Neuronal stem cell (in vitro differentiated cells): ENCODE measurements at regions not wholly inside any gene's neighbourhood (a gene's known extent, or its start where the extent isn't known, plus 50 kb on each side); places are given as distances from the start of the nearest gene placed in this dataset.
"Not testable (repeated sequence)": the region's sequence is repeated elsewhere in the genome, so short reads cannot be mapped to it uniquely, and the experiment has no call there.

Experiments
- DNase-seq: peaks from one replicate; pipeline ENCODE4 v3.0.0-alpha.2; 2013; ENCODE audit warnings: low spot score
- H2AFZ ChIP-seq: one replicate; pipeline ENCODE4 v1.6.1; 2013; ENCODE audit warnings: mild to moderate bottlenecking, low read length, inconsistent platforms
- H2AK5ac ChIP-seq: 2 replicates; pipeline ENCODE4 v1.6.1; 2013; ENCODE audit warnings: low read depth, mild to moderate bottlenecking, inconsistent platforms, low read length, moderate library complexity, mixed read lengths
- H2BK120ac ChIP-seq: 2 replicates; pipeline ENCODE4 v1.6.1; 2013; ENCODE audit warnings: low read depth, mild to moderate bottlenecking, inconsistent platforms, low read length, moderate library complexity, mixed read lengths
- H2BK12ac ChIP-seq: one replicate; pipeline ENCODE4 v1.6.1; 2013; ENCODE audit warnings: low read length, inconsistent platforms
- H2BK15ac ChIP-seq: 2 replicates; pipeline ENCODE4 v1.6.1; 2013; ENCODE audit warnings: mild to moderate bottlenecking, low read length, inconsistent platforms, mixed read lengths
- H2BK5ac ChIP-seq: one replicate; pipeline ENCODE4 v1.6.1; 2013; ENCODE audit warnings: inconsistent platforms, mild to moderate bottlenecking, low read length, moderate library complexity
- H3K14ac ChIP-seq: one replicate; pipeline ENCODE4 v1.6.1; 2013; ENCODE audit warnings: low read length, inconsistent platforms
- H3K18ac ChIP-seq: 2 replicates; pipeline ENCODE4 v1.6.1; 2013; ENCODE audit warnings: low read length, inconsistent platforms
- H3K23ac ChIP-seq: 2 replicates; pipeline ENCODE4 v1.6.1; 2013; ENCODE audit warnings: low read depth, mild to moderate bottlenecking, mixed read lengths, low read length, inconsistent platforms; ENCODE audit not compliant: poor library complexity
- H3K27ac ChIP-seq: replicated peaks from 3 replicates; pipeline ENCODE4 v1.5.1; 2013; ENCODE audit warnings: low read length, inconsistent platforms
- H3K27me3 ChIP-seq, 3 experiments: 2 replicates each; pipeline ENCODE4 v1.6.1; 2013; ENCODE audit warnings: low read length in 3 of 3, mild to moderate bottlenecking in 2 of 3, inconsistent platforms in 1 of 3, low read depth in 1 of 3, mixed read lengths in 1 of 3, moderate library complexity in 1 of 3; ENCODE audit not compliant: control insufficient read depth in 3 of 3, insufficient read depth in 3 of 3
- H3K36me3 ChIP-seq, 2 donors: replicated peaks in 1 of 2; 2 replicates each; pipeline ENCODE4 v1.6.1; 2013; ENCODE audit warnings: low read length in 2 of 2; ENCODE audit not compliant: control insufficient read depth in 2 of 2, insufficient read depth in 2 of 2
- H3K4ac ChIP-seq: 2 replicates; pipeline ENCODE4 v1.6.1; 2013; ENCODE audit warnings: inconsistent platforms, mild to moderate bottlenecking, low read length, moderate library complexity
- H3K4me1 ChIP-seq, 2 donors: 1 replicate in 1 of 2; 2 replicates in 1 of 2; pipeline ENCODE4 v1.6.1; 2013; ENCODE audit warnings: low read length in 2 of 2, low read depth in 1 of 2; ENCODE audit not compliant: control insufficient read depth in 2 of 2, insufficient read depth in 1 of 2
- H3K4me2 ChIP-seq: one replicate; pipeline ENCODE4 v1.6.1; 2013; ENCODE audit warnings: mild to moderate bottlenecking, low read length, inconsistent platforms; ENCODE audit not compliant: insufficient read depth, poor library complexity, severe bottlenecking
- H3K4me3 ChIP-seq, 2 donors: 2 replicates each; pipeline ENCODE4 v1.5.1; 2013; ENCODE audit warnings: low read length in 2 of 2, mild to moderate bottlenecking in 2 of 2, inconsistent platforms in 1 of 2, moderate library complexity in 1 of 2
- H3K79me1 ChIP-seq: one replicate; pipeline ENCODE4 v1.6.1; 2013; ENCODE audit warnings: low read depth, mild to moderate bottlenecking, inconsistent platforms, low read length, moderate library complexity
- H3K9ac ChIP-seq: one replicate; pipeline ENCODE4 v1.6.1; 2013; ENCODE audit warnings: mild to moderate bottlenecking, low read depth, low read length, inconsistent platforms; ENCODE audit not compliant: poor library complexity
- H3K9me3 ChIP-seq, 2 donors: replicated peaks in 1 of 2; 2 replicates each; pipeline versions ENCODE3 to v1.6.1; 2013; ENCODE audit warnings: low read length in 2 of 2, mild to moderate bottlenecking in 2 of 2, inconsistent platforms in 1 of 2, low read depth in 1 of 2, mixed read lengths in 1 of 2, moderate library complexity in 1 of 2; ENCODE audit not compliant: control insufficient read depth in 2 of 2, insufficient read depth in 1 of 2
- H4K8ac ChIP-seq: one replicate; pipeline ENCODE4 v1.6.1; 2013; ENCODE audit warnings: low read depth, mild to moderate bottlenecking, inconsistent platforms, low read length, moderate library complexity
- H4K91ac ChIP-seq: one replicate; pipeline ENCODE4 v1.6.1; 2013; ENCODE audit warnings: low read length, low read depth, mild to moderate bottlenecking, inconsistent platforms; ENCODE audit not compliant: poor library complexity
- WGBS, 2 donors: extraction: QIAGEN DNeasy Blood & Tissue Kit; methylation state at CpG; one replicate each; pipeline ENCODE4 v1.1.7; 2013; ENCODE audit warnings: missing lambda C conversion rate in 2 of 2, mixed read lengths in 1 of 2; ENCODE audit not compliant: insufficient read length in 2 of 2, insufficient replicate concordance in 1 of 2; ENCODE audit errors: extremely low coverage in 2 of 2; 5-methylcytosine and 5-hydroxymethylcytosine counted together

DNA sequence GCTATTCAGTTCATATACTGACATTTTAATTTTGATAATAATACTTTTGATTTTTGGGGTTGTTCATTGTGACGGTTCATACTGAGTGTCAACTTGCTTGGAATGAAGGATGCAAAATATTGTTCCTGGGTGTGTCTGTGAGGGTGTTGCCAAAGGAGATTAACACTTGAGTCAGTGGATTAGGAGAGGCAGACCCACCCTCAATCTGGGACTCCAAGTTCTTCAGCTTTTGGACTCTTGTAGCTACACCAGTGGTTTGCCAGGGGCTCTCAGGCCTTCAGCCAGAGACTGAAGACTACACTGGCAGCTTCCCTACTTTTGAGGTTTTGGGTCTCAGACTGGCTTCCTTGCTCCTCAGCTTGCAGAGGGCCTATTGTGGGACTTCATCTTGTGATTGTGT, 242.2 kb downstream of the SATB1 start:
- H2BK120ac ChIP-seq, H3K36me3 ChIP-seq, H3K18ac ChIP-seq, H3K9ac ChIP-seq, H3K23ac ChIP-seq, H3K79me1 ChIP-seq, H3K9me3 ChIP-seq, H3K27me3 ChIP-seq, H2BK5ac ChIP-seq, H3K4me3 ChIP-seq, H2AFZ ChIP-seq, H3K27ac ChIP-seq, H3K4ac ChIP-seq, H3K4me2 ChIP-seq, H2BK15ac ChIP-seq, DNase-seq, H2BK12ac ChIP-seq, H3K4me1 ChIP-seq, H3K14ac ChIP-seq, H2AK5ac ChIP-seq, H4K8ac ChIP-seq, H4K91ac ChIP-seq: not testable (repeated sequence)
- no CpG with 5 or more reads among the region's 1 CpG for WGBS, 2 donors

DNA sequence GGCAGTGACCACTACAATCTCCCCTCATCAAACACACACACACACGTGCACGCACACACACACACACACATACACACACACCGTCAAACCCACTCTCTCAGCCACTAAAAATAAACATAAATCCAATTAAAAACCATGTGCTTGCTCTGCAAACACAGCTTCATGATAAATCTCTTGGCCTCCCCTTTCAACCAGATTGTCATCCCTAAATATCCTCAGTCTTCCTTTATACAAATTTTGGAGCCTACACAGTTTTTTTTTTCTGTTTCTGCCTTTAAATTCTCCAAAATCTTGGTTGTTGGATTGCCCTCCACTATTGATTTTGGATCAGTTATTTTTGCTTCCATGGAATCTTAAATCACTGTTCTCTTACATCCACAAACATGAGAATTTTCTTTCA, 245.6 kb downstream of the SATB1 start:
- no peak overlapping the region for H3K4me2 ChIP-seq
- H3K27me3 ChIP-seq = no peaks in the 10 kb centered on the region
- H4K8ac ChIP-seq = no peak overlapping the region
- H4K91ac ChIP-seq = no peak overlapping the region
- no peak overlapping the region for H3K18ac ChIP-seq
- DNase-seq = no peak
- no peak overlapping the region for H2BK120ac ChIP-seq
- H3K36me3 ChIP-seq = no peaks in the 10 kb centered on the region
- H3K4me3 ChIP-seq = no peak overlapping the region
- WGBS, 2 donors = 100% methylated on average over 3 of the region's 3 CpGs; no CpG with 5 or more reads in 1 of the 2 donors
- H3K4me1 ChIP-seq = no peaks in the 10 kb centered on the region
- no peak overlapping the region for H2BK12ac ChIP-seq
- H2AFZ ChIP-seq = no peak overlapping the region
- no peaks in the 10 kb centered on the region for H3K9me3 ChIP-seq
- no peak overlapping the region for H3K14ac ChIP-seq
- no peaks in the 10 kb centered on the region for H3K79me1 ChIP-seq
- no peak overlapping the region for H2BK5ac ChIP-seq
- no peak overlapping the region for H2AK5ac ChIP-seq
- H3K9ac ChIP-seq = no peak overlapping the region
- H3K23ac ChIP-seq = no peak overlapping the region
- H3K27ac ChIP-seq = no peak overlapping the region
- H2BK15ac ChIP-seq = no peak overlapping the region
- H3K4ac ChIP-seq = no peak overlapping the region

- Histone ChIP-seq H3K4me3 (no peak overlapping the region), H2BK120ac (no peak overlapping the region), H2BK15ac (no peak overlapping the region), H3K36me3 (no peaks in the 10 kb centered on the region), H4K8ac (no peak overlapping the region), H3K4me2 (no peak overlapping the region), H4K91ac (no peak overlapping the region), H3K14ac (no peak overlapping the region), H3K27me3 (no peaks in the 10 kb centered on the region), H2BK5ac (no peak overlapping the region), H3K9ac (no peak overlapping the region), H2BK12ac (no peak overlapping the region), H3K18ac (no peak overlapping the region), H2AK5ac (no peak overlapping the region), H3K27ac (no peak overlapping the region), H2AFZ (no peak overlapping the region), H3K23ac (no peak overlapping the region), H3K4me1 (no peaks in the 10 kb centered on the region), H3K4ac (no peak overlapping the region), H3K9me3 (no peaks in the 10 kb centered on the region), H3K79me1 (no peaks in the 10 kb centered on the region)
- WGBS, 2 donors = no CpG with 5 or more reads among the region's 4 CpGs
- no peak for DNase-seq
These were observed 247.9 kb downstream of the SATB1 start for GRCh38 chr3:18177271-18177670.

DNA sequence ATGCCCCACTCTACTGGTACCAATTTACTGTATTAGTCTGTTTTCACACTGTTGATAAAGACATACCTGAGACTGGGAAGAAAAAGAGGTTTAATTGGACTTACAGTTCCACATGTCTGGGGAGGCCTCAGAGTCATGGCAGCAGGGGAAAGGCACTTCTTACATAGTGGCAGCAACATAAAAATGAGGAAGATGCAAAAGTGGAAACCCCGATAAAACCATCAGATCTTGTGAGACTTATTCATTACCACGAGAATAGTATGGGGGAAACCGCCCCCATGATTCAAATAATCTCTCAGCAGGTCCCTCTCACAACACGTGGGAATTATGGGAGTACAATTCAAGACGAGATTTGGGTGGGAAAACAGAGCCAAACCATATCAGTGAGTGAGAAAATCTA, 251.2 kb downstream of the SATB1 start:
- not testable (repeated sequence) for H2BK5ac ChIP-seq, H3K79me1 ChIP-seq, H3K9ac ChIP-seq, H2AFZ ChIP-seq, H3K27ac ChIP-seq, H2BK12ac ChIP-seq, H3K23ac ChIP-seq, H3K36me3 ChIP-seq, H3K4me1 ChIP-seq, H2AK5ac ChIP-seq, H3K14ac ChIP-seq, H2BK15ac ChIP-seq, H3K4me2 ChIP-seq, H3K27me3 ChIP-seq, H2BK120ac ChIP-seq, H4K91ac ChIP-seq, H3K9me3 ChIP-seq, H3K18ac ChIP-seq, H3K4ac ChIP-seq, DNase-seq, H3K4me3 ChIP-seq, H4K8ac ChIP-seq
- WGBS, 2 donors = no CpG with 5 or more reads among the region's 5 CpGs
